ENCODE measurements at regions not wholly inside any gene's neighbourhood (a gene's known extent, or its start where the extent isn't known, plus 50 kb on each side); places are given as distances from the start of the nearest gene placed in this dataset.
"Not testable (repeated sequence)": the region's sequence is repeated elsewhere in the genome, so short reads cannot be mapped to it uniquely, and the experiment has no call there.

- no peak for DNase-seq
Observed at GRCh38 chr3:31300456-31301443, 232.0 kb upstream of the STT3B start.

GRCh38 chr3:31302343-31302742 is 230.4 kb upstream of the STT3B start:
- DNase-seq, result no peak

GRCh38 chr3:31305340-31305739 is 227.4 kb upstream of the STT3B start:
- DNase-seq, result no peak

GRCh38 chr3:31307131-31307785 is 225.5 kb upstream of the STT3B start:
- DNase-seq, result no peak

- DNase-seq, result no peak
Observed at GRCh38 chr3:31311559-31311958, 221.2 kb upstream of the STT3B start.

- no peak for DNase-seq
Observed at GRCh38 chr3:31312400-31312799, 220.3 kb upstream of the STT3B start.

- no peak for DNase-seq
Observed at GRCh38 chr3:31314258-31314657, 218.5 kb upstream of the STT3B start.

GRCh38 chr3:31319332-31319731 is 213.4 kb upstream of the STT3B start:
- no peak for DNase-seq

- DNase-seq, result no peak
Observed at GRCh38 chr3:31321620-31322019, 211.1 kb upstream of the STT3B start.

- DNase-seq, result no peak
Observed at GRCh38 chr3:31322460-31322859, 210.3 kb upstream of the STT3B start.

- DNase-seq, result not testable (repeated sequence)
Observed at GRCh38 chr3:31327826-31328357, 204.8 kb upstream of the STT3B start.

- DNase-seq, result no peak
Observed at GRCh38 chr3:31331278-31331677, 201.4 kb upstream of the STT3B start.

GRCh38 chr3:31341130-31341529 is 191.6 kb upstream of the STT3B start:
- no peak for DNase-seq

GRCh38 chr3:31343075-31343474 is 189.7 kb upstream of the STT3B start:
- no peak for DNase-seq

GRCh38 chr3:31345581-31345980 is 187.1 kb upstream of the STT3B start:
- DNase-seq, result no peak

GRCh38 chr3:31346542-31346979 is 186.2 kb upstream of the STT3B start:
- no peak for DNase-seq

GRCh38 chr3:31349001-31349748 is 183.6 kb upstream of the STT3B start:
- no peak for DNase-seq

GRCh38 chr3:31350307-31350706 is 182.4 kb upstream of the STT3B start:
- DNase-seq, result no peak

- DNase-seq, result no peak
Observed at GRCh38 chr3:31352331-31352730, 180.4 kb upstream of the STT3B start.

- no peak for DNase-seq
Observed at GRCh38 chr3:31353166-31353565, 179.6 kb upstream of the STT3B start.

GRCh38 chr3:31354373-31354772 is 178.4 kb upstream of the STT3B start:
- DNase-seq, result no peak

GRCh38 chr3:31355807-31356206 is 176.9 kb upstream of the STT3B start:
- no peak for DNase-seq

- no peak for DNase-seq
Observed at GRCh38 chr3:31356941-31357340, 175.8 kb upstream of the STT3B start.
